PC-3 (cell line): ENCODE measurements at regions not wholly inside any gene's neighbourhood (a gene's known extent, or its start where the extent isn't known, plus 50 kb on each side); places are given as distances from the start of the nearest gene placed in this dataset.

Experiments used
- ATAC-seq: fragments of 200-7000 bp; cut with Tn5 transposase; 2 replicates; pipeline ENCODE4 v1.9.1; 2020; ENCODE audit warnings: mild to moderate bottlenecking, moderate library complexity
- BruUV-seq: library from RNA; stranded (reverse); fragments of 400-500 nt; replicated peaks from 2 replicates; lab custom pipeline; 2021; lab: Mats Ljungman, UMichigan
- CTCF ChIA-PET: fragments of 300-600 bp; sonication (Branson Sonifier 250); formaldehyde crosslinking; loops from one replicate; lab custom pipeline; 2022; ENCODE audit warnings: antibody characterized with exemption; lab: Charles Lee
- POLR2A ChIA-PET: fragments of 300-600 bp; sonication (Branson Sonifier 250); formaldehyde crosslinking; loops from one replicate; lab custom pipeline; 2022; ENCODE audit warnings: antibody characterized with exemption; ENCODE audit not compliant: unreplicated experiment; lab: Charles Lee
- DNase-seq: peaks from one replicate; pipeline ENCODE4 v3.0.0-alpha.2; 2015
- H2AFZ ChIP-seq: fragments of 300-600 bp; sonication (generic); 2 replicates; pipeline ENCODE4 v1.6.0; 2016; ENCODE audit warnings: antibody characterized with exemption, low read length
- H3F3A ChIP-seq: fragments of 300-600 bp; sonication (generic); one replicate; pipeline ENCODE4 v1.6.0; 2017; ENCODE audit warnings: antibody characterized with exemption, low read length, control low read depth, mild to moderate bottlenecking; ENCODE audit not compliant: unreplicated experiment
- H3K27ac ChIP-seq: fragments of 300-600 bp; sonication (generic); 2 replicates; pipeline ENCODE4 v1.5.1; 2016; ENCODE audit warnings: mild to moderate bottlenecking, low read length
- H3K27me3 ChIP-seq: fragments of 300-600 bp; sonication (generic); 2 replicates; pipeline ENCODE4 v1.6.1; 2016; ENCODE audit warnings: low read length, mixed read lengths
- H3K36me3 ChIP-seq: fragments of 300-600 bp; sonication (generic); 2 replicates; pipeline ENCODE4 v1.6.1; 2016; ENCODE audit warnings: low read depth, mixed run types, low read length, mixed read lengths
- H3K4me1 ChIP-seq: fragments of 300-600 bp; sonication (generic); 2 replicates; pipeline ENCODE4 v1.5.1; 2016; ENCODE audit warnings: low read length; ENCODE audit not compliant: insufficient read depth
- H3K4me2 ChIP-seq: fragments of 300-600 bp; sonication (generic); 2 replicates; pipeline ENCODE4 v1.6.0; 2016; ENCODE audit warnings: low read length
- H3K4me3 ChIP-seq: fragments of 300-600 bp; sonication (generic); 2 replicates; pipeline ENCODE4 v1.5.1; 2016; ENCODE audit warnings: mild to moderate bottlenecking, low read length, mixed read lengths
- H3K79me2 ChIP-seq: fragments of 300-600 bp; sonication (generic); 2 replicates; pipeline ENCODE4 v1.6.1; 2017; ENCODE audit warnings: low read length, mixed read lengths
- H3K9ac ChIP-seq: fragments of 300-600 bp; sonication (generic); 2 replicates; pipeline ENCODE4 v1.6.0; 2016; ENCODE audit warnings: mild to moderate bottlenecking, low read length
- H3K9me2 ChIP-seq: fragments of 300-600 bp; sonication (generic); replicated peaks from 2 replicates; pipeline ENCODE4 v1.6.1; 2016; ENCODE audit warnings: mixed run types, low read length, mixed read lengths
- H3K9me3 ChIP-seq: fragments of 300-600 bp; sonication (generic); 2 replicates; pipeline ENCODE4 v1.6.1; 2016; ENCODE audit warnings: low read length, mixed read lengths
- H4K20me1 ChIP-seq: fragments of 300-600 bp; sonication (generic); 2 replicates; pipeline ENCODE4 v1.6.1; 2016; ENCODE audit warnings: low read length, mixed read lengths
- CTCF ChIP-seq: fragments of 300-600 bp; sonication (generic); conservative IDR thresholded peaks from 2 replicates; pipeline ENCODE4 v1.5.1; 2017; ENCODE audit warnings: antibody characterized with exemption, low read depth, mild to moderate bottlenecking, low read length
- EZH2 ChIP-seq: fragments of 300-600 bp; sonication (generic); IDR thresholded peaks from one replicate; pipeline ENCODE4 v1.6.1; 2017; ENCODE audit warnings: antibody characterized with exemption, mild to moderate bottlenecking, low read length; ENCODE audit not compliant: unreplicated experiment
- EZH2phosphoT487 ChIP-seq: fragments of 300-600 bp; sonication (generic); IDR thresholded peaks from 2 replicates; pipeline ENCODE4 v1.6.1; 2018; ENCODE audit warnings: mild to moderate bottlenecking, antibody characterized with exemption, low read length, borderline replicate concordance
- intact Hi-C: fragments of 100-400 bp; cut with micrococcal nuclease; formaldehyde crosslinking; loops from 2 replicates; pipeline ENCODE4 v1.9.0; 2023

- no peaks in the 10 kb centered on the region for H3K9me3 ChIP-seq
- BruUV-seq: no TSS peak
- H3K79me2 ChIP-seq: no peaks in the 10 kb centered on the region
- H2AFZ ChIP-seq: no peak overlapping the region
- H3F3A ChIP-seq: no peaks in the 10 kb centered on the region
- ATAC-seq (no peak), DNase-seq (no peak)
- intact Hi-C loops: no loop called here
- no peak overlapping the region for H3K4me3 ChIP-seq
- no peaks in the 10 kb centered on the region for H3K9me2 ChIP-seq
- H3K4me1 ChIP-seq: peaks cover 24% of the 10 kb centered on the region
- TF ChIP-seq EZH2 (no peak), CTCF (no peak), EZH2phosphoT487 (no peak)
- H4K20me1 ChIP-seq: no peaks in the 10 kb centered on the region
- POLR2A ChIA-PET: no interaction called here
- H3K4me2 ChIP-seq: no peak overlapping the region
- no peak overlapping the region for H3K9ac ChIP-seq
- CTCF ChIA-PET: no interaction called here
- peaks cover 30% of the 10 kb centered on the region for H3K27me3 ChIP-seq
- no peaks in the 10 kb centered on the region for H3K36me3 ChIP-seq
- H3K27ac ChIP-seq: no peak overlapping the region
Measured at GRCh38 chr12:113581342-113581741, 109.7 kb upstream of the LHX5 start.

GRCh38 chr12:113580437-113580836 lies 108.8 kb upstream of the LHX5 start:
- CTCF ChIA-PET: interaction anchor here (0.5 kb wide), 1 partner anchor 401 kb away, joined by 3 read pairs; no protein-coding TSS in a partner anchor
- Histone ChIP-seq H3K79me2 (no peaks in the 10 kb centered on the region), H3K4me3 (no peak overlapping the region), H3K9ac (no peak overlapping the region), H2AFZ (no peak overlapping the region), H3K27me3 (peaks cover 39% of the 10 kb centered on the region), H3K27ac (no peak overlapping the region), H3K9me2 (no peaks in the 10 kb centered on the region), H3K4me2 (no peak overlapping the region), H3F3A (no peaks in the 10 kb centered on the region), H3K36me3 (no peaks in the 10 kb centered on the region), H3K4me1 (peaks cover 24% of the 10 kb centered on the region), H4K20me1 (no peaks in the 10 kb centered on the region), H3K9me3 (no peaks in the 10 kb centered on the region)
- TF ChIP-seq EZH2 (no peak), EZH2phosphoT487 (no peak), CTCF (no peak)
- DNase-seq (no peak), ATAC-seq (no peak)
- POLR2A ChIA-PET: interaction anchor here (0.6 kb wide), 1 partner anchor 12 kb away, joined by 3 read pairs; no protein-coding TSS in a partner anchor
- BruUV-seq: no TSS peak
- intact Hi-C loops: no loop called here

- H3K27me3 ChIP-seq: peaks cover 67% of the 10 kb centered on the region
- H3K4me3 ChIP-seq: no peak overlapping the region
- no peaks in the 10 kb centered on the region for H3K9me2 ChIP-seq
- no peaks in the 10 kb centered on the region for H4K20me1 ChIP-seq
- TF ChIP-seq EZH2 (no peak), CTCF (no peak), EZH2phosphoT487 (no peak)
- H3F3A ChIP-seq: no peaks in the 10 kb centered on the region
- no peak for ATAC-seq
- ChIA-PET CTCF (no interaction called here), POLR2A (no interaction called here)
- no peaks in the 10 kb centered on the region for H3K36me3 ChIP-seq
- BruUV-seq: no TSS peak
- no peak overlapping the region for H2AFZ ChIP-seq
- no peaks in the 10 kb centered on the region for H3K79me2 ChIP-seq
- H3K27ac ChIP-seq: no peak overlapping the region
- no peaks in the 10 kb centered on the region for H3K9me3 ChIP-seq
- no peak for DNase-seq
- intact Hi-C loops: no loop called here
- H3K9ac ChIP-seq: no peak overlapping the region
- no peak overlapping the region for H3K4me2 ChIP-seq
- H3K4me1 ChIP-seq: peaks cover 5% of the 10 kb centered on the region
Measured at GRCh38 chr12:113577464-113578129, 105.9 kb upstream of the LHX5 start.
